Stimulated activated effector memory CD8-positive, alpha-beta T cell treated with anti-CD3 and anti-CD28 coated beads, Interleukin-12 subunit alpha, Interleukin-12 subunit beta, amount 100 ng/mL, for 72 hours (primary cell): ENCODE measurements at regions not wholly inside any gene's neighbourhood (a gene's known extent, or its start where the extent isn't known, plus 50 kb on each side); places are given as distances from the start of the nearest gene placed in this dataset.

ENCODE experiments used
- ATAC-seq: fragments of 150-1000 bp; cut with Tn5 transposase; 2 replicates; pipeline ENCODE4 v1.10.0; 2021
- DNase-seq, 2 donors: peaks; one replicate each; pipeline ENCODE4 v3.0.0; 2021 to 2022; ENCODE audit warnings: low spot score in 2 of 2
- H3K27ac Mint-ChIP-seq: one replicate; pipeline ENCODE4 v1.8.0; 2022; ENCODE audit warnings: mild to moderate bottlenecking, mixed read lengths
- H3K36me3 Mint-ChIP-seq: one replicate; pipeline ENCODE4 v1.8.0; 2022; ENCODE audit warnings: mild to moderate bottlenecking, mixed read lengths
- H3K4me1 Mint-ChIP-seq: one replicate; pipeline ENCODE4 v1.8.0; 2022; ENCODE audit warnings: mixed read lengths
- H3K4me3 Mint-ChIP-seq: one replicate; pipeline ENCODE4 v1.8.0; 2022; ENCODE audit warnings: mild to moderate bottlenecking, mixed read lengths
- H3K9me3 Mint-ChIP-seq: one replicate; pipeline ENCODE4 v1.8.0; 2022; ENCODE audit warnings: mixed read lengths

DNA sequence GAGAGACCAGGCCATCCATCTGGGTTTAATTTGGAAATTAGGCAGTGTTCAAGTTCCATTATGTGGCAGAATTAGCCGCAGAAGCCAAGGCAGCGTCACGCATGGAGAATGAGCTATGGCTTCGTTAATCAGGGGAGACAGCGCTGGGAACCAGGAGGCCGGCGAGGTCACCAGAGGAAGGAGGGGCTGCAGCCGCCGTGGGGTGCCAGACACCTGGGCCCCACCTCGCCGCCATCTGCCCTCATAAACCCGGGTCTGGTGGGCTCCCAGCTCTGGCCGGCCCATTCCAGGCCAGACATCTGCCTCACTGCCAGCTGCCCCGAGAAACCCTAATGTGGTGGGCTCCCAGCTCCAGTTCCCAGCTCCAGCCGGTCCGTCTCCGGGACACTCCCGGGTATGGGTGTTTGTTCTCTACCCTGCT lies 676.9 kb downstream of the BRD1 start:
- no peak for ATAC-seq
- DNase-seq, result no peak
- peaks cover 1% of the 10 kb centered on the region for H3K9me3 Mint-ChIP-seq
- no peak overlapping the region for H3K27ac Mint-ChIP-seq
- H3K4me3 Mint-ChIP-seq, result no peak overlapping the region
- no peaks in the 10 kb centered on the region for H3K4me1 Mint-ChIP-seq
- H3K36me3 Mint-ChIP-seq, result no peaks in the 10 kb centered on the region

DNA sequence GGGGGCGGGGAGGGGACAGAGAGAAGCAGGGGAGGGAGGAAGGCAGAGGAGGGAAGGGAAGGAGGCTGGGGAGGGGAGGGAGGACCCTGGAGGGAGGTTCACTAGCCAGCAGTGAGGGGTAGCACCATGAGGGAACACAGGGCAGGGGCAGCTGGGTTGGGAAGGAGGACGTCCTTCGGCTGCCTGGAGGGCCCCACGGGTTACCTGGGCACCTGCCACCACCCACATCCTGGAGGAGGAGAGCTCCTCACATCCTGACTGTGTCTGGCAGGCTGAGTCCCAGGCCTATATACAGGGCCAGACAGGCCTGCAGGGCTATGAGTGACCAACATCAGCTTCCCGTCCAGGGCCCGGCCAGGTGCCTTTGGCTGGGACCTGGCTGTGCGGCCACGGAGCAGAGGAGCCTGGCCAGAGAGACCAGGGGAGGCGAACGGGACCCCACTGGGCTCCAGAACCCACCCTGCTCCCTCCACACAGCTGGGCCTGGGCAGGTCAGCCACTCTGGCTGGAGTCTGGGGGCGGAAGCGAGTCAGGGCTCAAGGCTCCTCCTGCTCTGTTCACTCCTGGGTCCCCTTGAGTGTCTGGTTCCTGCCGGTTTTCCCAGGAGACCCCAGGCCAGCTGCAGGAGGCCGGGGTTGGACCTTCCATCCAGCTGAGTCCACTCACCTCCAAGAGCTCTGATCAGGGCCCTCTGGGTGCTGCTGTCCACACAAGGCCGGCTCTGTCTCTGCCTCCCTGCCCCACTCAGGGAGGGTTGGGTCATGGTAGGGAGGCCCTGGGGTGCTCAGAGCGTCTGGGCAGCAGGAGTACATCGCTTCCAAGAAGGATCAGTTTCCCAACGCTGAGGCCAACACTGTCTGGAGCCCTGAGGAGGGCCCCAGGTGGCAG lies 677.7 kb downstream of the BRD1 start:
- H3K4me1 Mint-ChIP-seq, result no peaks in the 10 kb centered on the region
- H3K4me3 Mint-ChIP-seq, result no peak overlapping the region
- H3K9me3 Mint-ChIP-seq, result no peaks in the 10 kb centered on the region
- no peaks in the 10 kb centered on the region for H3K36me3 Mint-ChIP-seq
- H3K27ac Mint-ChIP-seq, result no peak overlapping the region
- ATAC-seq, result no peak
- DNase-seq, result no peak

DNA sequence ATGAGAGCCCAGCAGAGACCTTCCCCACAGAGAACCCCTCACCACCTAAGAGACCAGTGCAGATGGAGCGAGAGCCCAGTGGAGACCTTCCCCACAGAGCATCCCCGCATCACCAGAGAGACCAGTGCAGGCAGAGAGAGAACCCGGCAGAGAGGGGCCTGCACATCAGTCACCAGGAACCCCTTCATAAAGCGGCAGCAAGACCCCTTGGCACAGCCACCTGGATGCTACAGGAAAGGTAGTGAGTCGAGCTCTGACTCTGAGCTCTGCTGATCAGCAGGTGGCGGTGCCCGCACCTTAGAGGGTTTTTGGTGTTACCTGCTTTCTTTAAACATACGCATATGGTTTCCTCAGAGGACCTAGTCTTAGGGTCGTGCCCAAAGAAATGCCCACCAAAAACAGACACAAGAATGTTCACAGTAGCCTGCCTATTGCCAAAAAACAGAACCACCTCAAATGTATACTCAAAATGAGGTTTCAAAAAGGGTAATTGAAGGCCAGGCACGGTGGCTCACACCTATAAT lies 678.7 kb downstream of the BRD1 start:
- H3K27ac Mint-ChIP-seq, result no peak overlapping the region
- no peaks in the 10 kb centered on the region for H3K36me3 Mint-ChIP-seq
- ATAC-seq (no peak), DNase-seq (no peak)
- no peaks in the 10 kb centered on the region for H3K4me1 Mint-ChIP-seq
- H3K9me3 Mint-ChIP-seq, result no peaks in the 10 kb centered on the region
- H3K4me3 Mint-ChIP-seq, result no peak overlapping the region

DNA sequence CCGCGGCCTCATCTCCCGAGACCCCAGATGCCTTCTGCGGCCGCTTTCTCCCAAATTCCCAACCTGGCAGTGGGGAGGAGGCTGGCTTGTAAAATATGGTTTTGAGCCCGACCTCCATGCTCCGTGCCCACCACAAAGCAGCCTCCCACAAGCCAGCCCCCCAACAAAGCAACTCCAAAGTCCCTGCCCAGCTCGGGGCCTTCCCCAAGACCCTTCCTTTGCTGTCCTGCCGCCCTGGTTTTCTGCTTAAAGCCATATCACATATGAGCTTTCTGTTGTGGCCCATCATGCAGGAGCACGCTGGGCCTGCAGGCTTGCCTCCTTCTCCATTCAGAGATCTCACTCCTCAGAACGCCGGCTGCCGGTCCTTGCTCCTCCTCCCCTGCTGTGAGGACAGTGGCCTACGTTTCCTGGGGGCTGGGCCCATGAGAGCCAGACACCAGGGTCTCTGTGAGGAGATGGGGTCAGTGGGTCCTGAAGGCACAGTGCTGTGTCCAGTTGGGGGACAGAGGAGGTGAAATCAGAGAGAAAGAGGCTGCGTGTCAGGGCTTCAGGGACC lies 680.0 kb downstream of the BRD1 start:
- no peak overlapping the region for H3K4me3 Mint-ChIP-seq
- H3K27ac Mint-ChIP-seq, result no peak overlapping the region
- H3K9me3 Mint-ChIP-seq, result no peaks in the 10 kb centered on the region
- DNase-seq (no peak), ATAC-seq (no peak)
- H3K36me3 Mint-ChIP-seq, result no peaks in the 10 kb centered on the region
- no peaks in the 10 kb centered on the region for H3K4me1 Mint-ChIP-seq

DNA sequence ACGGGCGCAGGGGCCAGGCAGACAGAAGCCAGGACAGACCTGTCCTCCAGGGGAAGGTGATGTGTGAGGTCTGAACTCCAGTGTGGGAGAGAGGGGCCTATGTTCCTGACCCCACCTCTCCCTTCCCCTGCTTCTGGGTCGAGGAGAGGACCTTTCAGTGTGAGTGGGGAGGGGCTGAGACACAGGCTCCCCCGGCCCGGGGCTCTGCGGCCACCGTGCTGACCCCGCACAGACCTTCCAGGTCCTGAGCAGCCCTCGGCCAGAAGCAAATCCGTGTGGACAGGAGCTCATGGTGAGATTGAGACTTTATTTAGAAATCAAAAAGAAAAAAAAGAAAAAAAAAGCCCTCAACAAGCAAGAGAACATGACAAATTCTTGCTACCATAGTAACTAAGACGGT lies 680.5 kb downstream of the BRD1 start:
- no peak for ATAC-seq
- no peak overlapping the region for H3K27ac Mint-ChIP-seq
- no peak for DNase-seq
- H3K36me3 Mint-ChIP-seq, result no peaks in the 10 kb centered on the region
- no peaks in the 10 kb centered on the region for H3K9me3 Mint-ChIP-seq
- no peak overlapping the region for H3K4me3 Mint-ChIP-seq
- H3K4me1 Mint-ChIP-seq, result no peaks in the 10 kb centered on the region

DNA sequence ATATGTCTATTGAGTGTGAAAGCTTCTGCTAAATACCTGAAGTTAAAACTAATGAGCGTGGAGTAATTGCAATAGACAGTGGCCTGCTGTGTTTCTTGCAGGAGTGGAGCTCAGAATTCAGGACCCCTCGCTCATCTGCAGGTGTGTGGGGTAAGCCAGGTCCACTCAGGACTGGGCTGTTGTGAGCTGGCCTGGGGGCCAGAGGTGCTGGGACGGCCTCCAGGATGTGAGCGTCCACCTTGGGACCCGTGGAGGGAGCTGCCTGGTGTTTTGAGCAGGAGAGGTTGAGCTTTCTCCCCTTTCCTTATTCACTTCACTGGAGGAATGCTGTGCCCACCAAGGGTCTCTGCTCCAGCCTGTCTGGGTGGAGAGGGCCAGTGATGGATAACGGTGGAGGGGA lies 681.2 kb downstream of the BRD1 start:
- Mint-ChIP-seq H3K9me3 (no peaks in the 10 kb centered on the region), H3K36me3 (no peaks in the 10 kb centered on the region), H3K4me3 (no peak overlapping the region), H3K4me1 (no peaks in the 10 kb centered on the region), H3K27ac (no peak overlapping the region)
- ATAC-seq, result no peak
- DNase-seq, result no peak

DNA sequence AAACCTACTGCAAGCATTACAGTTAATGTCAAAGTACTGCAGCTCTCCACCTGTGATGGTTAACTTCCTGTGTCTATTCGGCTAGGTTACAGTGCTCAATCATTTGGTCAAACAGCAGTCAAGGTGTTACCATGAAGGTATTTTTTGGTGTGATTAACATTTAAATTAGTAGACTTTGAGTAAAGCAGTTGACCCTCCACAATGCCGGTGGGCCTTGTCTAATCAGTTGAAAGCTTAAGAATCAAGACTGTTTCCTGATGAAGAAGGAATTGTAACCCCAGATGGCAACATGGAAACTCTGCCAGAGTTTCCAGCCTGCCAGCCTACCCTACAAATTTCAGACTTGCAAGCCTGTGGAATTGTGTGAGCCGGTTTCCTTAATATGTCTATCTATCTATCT lies 683.9 kb downstream of the BRD1 start:
- no peaks in the 10 kb centered on the region for H3K4me1 Mint-ChIP-seq
- no peak for ATAC-seq
- no peaks in the 10 kb centered on the region for H3K36me3 Mint-ChIP-seq
- no peak overlapping the region for H3K27ac Mint-ChIP-seq
- no peak overlapping the region for H3K4me3 Mint-ChIP-seq
- no peak for DNase-seq
- no peaks in the 10 kb centered on the region for H3K9me3 Mint-ChIP-seq

DNA sequence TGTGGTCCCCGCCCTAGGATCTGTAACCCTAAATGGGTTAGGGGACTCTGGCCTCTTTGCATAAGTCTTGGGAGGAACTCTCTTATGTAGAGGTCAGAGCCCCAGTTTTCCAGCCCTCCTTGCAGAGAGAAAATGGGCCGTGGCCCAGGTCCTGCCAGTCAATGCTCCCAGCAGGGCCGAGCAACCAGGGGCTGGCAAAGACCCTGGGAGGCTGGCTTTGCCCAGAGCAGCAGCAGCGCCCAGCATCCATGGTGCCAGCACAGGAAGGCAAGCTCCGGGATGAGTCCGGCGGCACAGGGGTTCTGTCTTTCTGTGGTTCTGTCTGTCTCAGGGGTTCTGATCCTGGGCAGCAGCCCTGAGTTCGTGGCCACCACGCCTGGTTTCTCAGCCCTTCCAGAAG lies 684.8 kb downstream of the BRD1 start:
- DNase-seq, result no peak
- no peak overlapping the region for H3K27ac Mint-ChIP-seq
- ATAC-seq, result no peak
- no peak overlapping the region for H3K4me3 Mint-ChIP-seq
- no peaks in the 10 kb centered on the region for H3K4me1 Mint-ChIP-seq
- no peaks in the 10 kb centered on the region for H3K36me3 Mint-ChIP-seq
- H3K9me3 Mint-ChIP-seq, result no peaks in the 10 kb centered on the region

DNA sequence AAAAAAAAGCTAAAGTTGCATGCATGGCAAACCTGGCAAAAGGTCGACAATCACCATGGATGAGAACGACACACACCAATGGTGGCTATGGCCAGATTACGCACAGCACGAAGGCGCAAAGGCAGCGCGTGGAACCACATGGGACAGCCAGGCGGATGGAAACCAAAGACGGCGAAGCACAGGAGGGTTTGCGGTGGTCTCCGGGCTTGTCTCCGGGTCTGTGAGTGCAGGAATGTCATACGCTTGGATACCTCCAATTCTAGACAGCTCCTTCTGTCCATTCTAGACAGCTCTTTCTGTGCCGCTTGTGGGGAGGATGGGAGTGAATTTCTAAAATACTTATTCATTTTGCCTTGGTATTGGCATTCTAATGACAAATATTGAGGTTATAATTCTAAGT lies 685.4 kb downstream of the BRD1 start:
- Mint-ChIP-seq H3K9me3 (no peaks in the 10 kb centered on the region), H3K36me3 (no peaks in the 10 kb centered on the region), H3K27ac (no peak overlapping the region), H3K4me1 (no peaks in the 10 kb centered on the region), H3K4me3 (no peak overlapping the region)
- ATAC-seq (no peak), DNase-seq (no peak)

DNA sequence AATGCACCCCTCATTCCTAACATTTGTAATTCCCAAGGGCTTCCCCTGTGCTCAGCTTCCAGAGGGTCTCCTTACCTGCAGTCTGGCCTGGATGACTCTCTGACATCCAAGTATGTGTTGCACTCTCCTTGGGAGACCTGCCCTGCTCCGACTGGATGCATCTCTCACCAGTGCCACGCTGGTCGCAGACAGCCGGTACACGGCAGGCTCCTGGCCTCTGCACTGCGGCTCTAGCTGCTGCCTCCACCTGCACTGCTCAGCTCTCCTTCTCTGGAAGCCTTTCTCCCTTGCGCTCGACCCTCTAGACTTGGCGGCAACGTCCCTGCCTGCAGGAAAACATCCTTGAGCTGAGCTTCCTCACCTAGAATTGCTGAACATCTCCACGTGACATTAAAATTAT lies 685.9 kb downstream of the BRD1 start:
- Mint-ChIP-seq H3K36me3 (no peaks in the 10 kb centered on the region), H3K4me3 (no peak overlapping the region), H3K9me3 (no peaks in the 10 kb centered on the region), H3K4me1 (no peaks in the 10 kb centered on the region), H3K27ac (no peak overlapping the region)
- DNase-seq (no peak), ATAC-seq (no peak)

DNA sequence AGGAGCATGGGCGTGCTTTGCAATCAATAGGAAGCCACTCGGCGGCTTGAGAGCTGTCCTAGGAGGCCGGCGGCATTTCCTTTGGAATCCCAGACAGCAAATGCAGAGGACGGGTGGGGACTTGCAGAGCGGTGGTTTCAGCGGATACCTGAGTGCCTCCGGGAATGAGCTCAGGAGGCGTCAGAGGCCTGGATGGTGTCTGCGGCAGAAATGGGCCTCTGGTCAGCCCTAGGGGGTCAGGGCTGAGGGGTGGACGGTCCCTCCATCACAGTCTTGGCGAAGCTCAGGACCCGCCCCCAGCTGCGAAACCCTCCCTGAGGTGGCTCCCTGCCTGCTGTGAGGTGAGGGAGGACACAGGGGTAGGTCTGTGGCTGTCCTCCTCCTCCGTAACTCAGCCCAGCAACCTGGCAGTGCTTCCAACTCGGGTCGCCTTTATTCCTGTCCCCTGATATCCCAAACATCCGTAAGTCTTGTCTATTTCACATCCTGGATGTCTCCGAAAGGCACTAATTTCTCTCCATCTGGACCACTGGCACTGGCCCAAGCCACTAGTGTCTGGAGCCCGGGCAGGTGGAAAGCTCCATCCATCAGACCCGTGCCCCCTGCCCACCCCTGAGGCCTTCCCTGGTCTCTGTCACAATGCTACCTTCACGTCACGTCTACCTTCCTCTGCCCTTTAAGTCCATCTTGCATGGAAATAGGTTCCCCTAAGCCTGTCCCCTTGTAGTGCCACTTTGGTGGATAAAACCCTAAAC lies 686.6 kb downstream of the BRD1 start:
- no peaks in the 10 kb centered on the region for H3K36me3 Mint-ChIP-seq
- no peaks in the 10 kb centered on the region for H3K4me1 Mint-ChIP-seq
- H3K4me3 Mint-ChIP-seq, result no peak overlapping the region
- no peak overlapping the region for H3K27ac Mint-ChIP-seq
- no peaks in the 10 kb centered on the region for H3K9me3 Mint-ChIP-seq
- DNase-seq (no peak), ATAC-seq (no peak)

DNA sequence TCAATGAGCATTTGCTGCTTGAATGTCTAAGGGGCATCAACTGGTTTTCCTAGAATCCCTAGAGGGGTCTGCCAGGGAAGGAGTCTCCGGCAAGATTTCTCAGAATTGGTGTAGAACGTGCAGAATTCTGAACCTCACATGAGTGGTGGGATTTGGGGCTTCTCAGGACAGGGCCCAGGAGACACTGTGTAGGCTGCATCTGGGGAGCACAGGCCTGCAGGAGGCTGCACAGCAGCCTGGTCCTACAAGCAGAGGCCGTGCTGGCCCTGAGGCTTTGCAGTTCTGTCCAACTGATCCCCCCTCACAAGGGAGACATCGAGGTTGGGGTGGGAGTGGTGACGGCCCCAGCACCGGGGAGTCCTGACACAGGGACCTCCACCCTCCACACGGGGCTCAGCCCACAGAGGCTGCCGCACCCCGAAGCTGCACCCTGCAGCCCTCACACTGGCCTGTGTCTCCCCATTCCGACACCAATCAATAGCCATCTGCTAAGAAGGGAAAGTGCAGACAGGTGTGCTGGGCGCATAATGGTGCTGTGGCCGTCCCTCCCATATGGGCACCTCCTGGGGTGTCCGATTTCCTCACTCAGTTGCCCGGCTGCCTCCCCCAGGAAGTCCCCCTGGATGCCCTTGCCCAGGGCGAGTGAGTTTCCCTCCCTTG lies 688.1 kb downstream of the BRD1 start:
- Mint-ChIP-seq H3K4me1 (no peaks in the 10 kb centered on the region), H3K27ac (no peak overlapping the region), H3K9me3 (no peaks in the 10 kb centered on the region), H3K36me3 (no peaks in the 10 kb centered on the region), H3K4me3 (no peak overlapping the region)
- DNase-seq (no peak), ATAC-seq (peak; percentile 19)

DNA sequence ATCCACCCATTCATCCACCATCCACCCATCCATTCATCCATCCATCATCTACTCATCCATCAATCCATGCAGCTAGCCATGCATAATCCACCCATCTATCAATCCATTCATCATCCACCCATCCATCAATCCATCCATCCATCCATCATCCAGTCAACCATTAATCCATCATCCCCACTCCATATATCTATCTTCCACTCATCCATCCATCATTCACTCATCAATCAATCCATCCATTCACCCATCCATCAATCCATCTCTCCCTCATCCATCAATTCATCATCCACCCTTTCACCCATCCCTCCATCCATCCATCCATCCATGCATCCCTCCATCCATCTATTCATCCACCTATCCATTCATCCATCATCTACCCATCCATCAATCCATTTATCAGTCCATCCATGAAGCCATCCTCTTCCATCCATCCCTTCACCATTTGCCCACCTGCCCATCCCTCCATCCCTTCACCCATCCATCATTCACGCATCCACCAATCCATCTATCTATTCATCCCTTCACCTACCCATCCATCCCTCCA lies 689.4 kb downstream of the BRD1 start:
- no peaks in the 10 kb centered on the region for H3K36me3 Mint-ChIP-seq
- ATAC-seq (no peak), DNase-seq (no peak)
- no peak overlapping the region for H3K4me3 Mint-ChIP-seq
- H3K27ac Mint-ChIP-seq, result no peak overlapping the region
- no peaks in the 10 kb centered on the region for H3K9me3 Mint-ChIP-seq
- no peaks in the 10 kb centered on the region for H3K4me1 Mint-ChIP-seq

DNA sequence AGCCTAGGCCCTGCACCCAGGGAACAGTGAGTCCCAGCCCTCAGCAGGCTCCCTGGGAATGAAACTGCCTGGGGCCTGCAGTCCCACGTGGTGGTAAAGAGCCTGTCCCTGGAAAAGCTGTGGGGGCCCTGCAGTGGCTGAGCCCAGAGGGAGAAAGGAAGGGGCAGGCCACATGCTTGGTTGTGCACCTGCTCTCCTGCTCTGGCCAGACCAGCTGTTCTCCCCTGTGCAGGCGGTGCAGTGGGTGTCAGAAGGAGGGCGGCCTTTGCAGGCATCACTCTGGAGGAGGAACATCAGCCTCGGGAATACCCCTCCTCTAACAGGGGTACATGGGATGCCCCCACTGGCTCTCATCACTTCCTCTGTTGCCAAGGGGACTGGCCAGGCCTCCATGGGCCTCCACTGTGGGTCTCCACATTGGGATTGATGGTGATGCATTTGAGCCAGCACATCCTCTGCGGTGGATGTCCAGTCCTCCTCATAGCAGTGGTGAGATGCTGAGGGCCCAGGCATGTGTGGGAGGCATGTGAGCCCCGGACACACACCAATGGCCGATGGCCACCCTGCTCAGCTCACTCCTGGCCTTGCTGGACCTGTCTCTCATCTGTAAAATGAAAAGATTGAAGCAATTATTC lies 690.4 kb downstream of the BRD1 start:
- no peak for DNase-seq
- H3K4me3 Mint-ChIP-seq, result no peak overlapping the region
- ATAC-seq, result no peak
- no peaks in the 10 kb centered on the region for H3K36me3 Mint-ChIP-seq
- H3K4me1 Mint-ChIP-seq, result no peaks in the 10 kb centered on the region
- no peaks in the 10 kb centered on the region for H3K9me3 Mint-ChIP-seq
- no peak overlapping the region for H3K27ac Mint-ChIP-seq

DNA sequence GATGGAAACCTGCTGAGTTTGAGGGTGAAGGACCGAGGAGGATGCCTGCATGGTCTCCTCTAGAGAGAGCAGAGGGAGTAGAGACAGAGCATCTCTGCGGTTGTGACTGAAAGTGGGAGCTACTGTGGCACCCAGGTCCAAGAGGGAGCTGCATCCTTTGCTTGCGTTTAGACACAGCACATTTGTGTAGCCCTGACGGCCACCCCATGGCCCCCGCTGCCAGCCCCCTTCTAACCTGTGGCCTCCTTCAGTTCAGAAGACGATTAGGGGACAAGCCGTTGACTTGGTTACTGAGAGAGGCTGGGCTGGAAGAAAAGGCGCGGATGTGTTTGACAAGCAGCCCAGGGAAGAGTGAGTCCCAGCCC lies 690.9 kb downstream of the BRD1 start:
- no peak for ATAC-seq
- H3K36me3 Mint-ChIP-seq, result no peaks in the 10 kb centered on the region
- H3K9me3 Mint-ChIP-seq, result no peaks in the 10 kb centered on the region
- no peak for DNase-seq
- H3K4me3 Mint-ChIP-seq, result no peak overlapping the region
- no peak overlapping the region for H3K27ac Mint-ChIP-seq
- no peaks in the 10 kb centered on the region for H3K4me1 Mint-ChIP-seq
